ENCODE measurements at regions not wholly inside any gene's neighbourhood (a gene's known extent, or its start where the extent isn't known, plus 50 kb on each side); places are given as distances from the start of the nearest gene placed in this dataset.

- Histone ChIP-seq H4K20me1 (ENCODE audit: low read length) (no peaks in the 10 kb centered on the region), H3K4me1 (ENCODE audit: insufficient read depth, low read length) (no peaks in the 10 kb centered on the region), H3K9me2 (replicated peaks; ENCODE audit: low read length) (no peaks in the 10 kb centered on the region), H3K4me2 (ENCODE audit: low read length) (no peak overlapping the region), H3K27me3 (ENCODE audit: low read length) (no peaks in the 10 kb centered on the region), H3F3A (ENCODE audit: low read length, unreplicated experiment) (no peaks in the 10 kb centered on the region), H2AFZ (ENCODE audit: low read length) (no peak overlapping the region), H3K79me2 (ENCODE audit: low read length) (no peaks in the 10 kb centered on the region), H3K9me3 (ENCODE audit: low read length) (no peaks in the 10 kb centered on the region), H3K36me3 (ENCODE audit: low read depth, low read length) (no peaks in the 10 kb centered on the region), H3K27ac (ENCODE audit: low read length) (no peak overlapping the region), H3K4me3 (ENCODE audit: low read length) (no peak overlapping the region), H3K9ac (ENCODE audit: low read length) (no peak overlapping the region)
- no TSS peak for BruUV-seq (replicated peaks)
- ATAC-seq (no peak), DNase-seq (peak; percentile 6)
- POLR2A ChIA-PET (ENCODE audit: unreplicated experiment), result no interaction called here
- TF ChIP-seq CTCF (conservative IDR thresholded peaks at IDR 0.05; ENCODE audit: low read depth, low read length) (no peak; the same call in 1 of the 2 replicates), EZH2phosphoT487 (IDR thresholded peaks at IDR 0.05; ENCODE audit: borderline replicate concordance, low read length) (no peak), EZH2 (IDR thresholded peaks at IDR 0.05; ENCODE audit: low read length, unreplicated experiment) (no peak)
- intact Hi-C loops (cut with micrococcal nuclease), result no loop called here
- CTCF ChIA-PET, result no interaction called here
Measured at GRCh38 chr16:52861614-52862022, 191.1 kb downstream of the CHD9NB start.

- TF ChIP-seq CTCF (conservative IDR thresholded peaks at IDR 0.05; ENCODE audit: low read depth, low read length) (no peak), EZH2 (IDR thresholded peaks at IDR 0.05; ENCODE audit: low read length, unreplicated experiment) (no peak), EZH2phosphoT487 (IDR thresholded peaks at IDR 0.05; ENCODE audit: borderline replicate concordance, low read length) (no peak)
- H3K4me3 ChIP-seq (ENCODE audit: low read length), result no peak overlapping the region
- no peaks in the 10 kb centered on the region for H3K9me2 ChIP-seq (replicated peaks; ENCODE audit: low read length)
- CTCF ChIA-PET, result no interaction called here
- DNase-seq (no peak), ATAC-seq (no peak)
- intact Hi-C loops (cut with micrococcal nuclease), result no loop called here
- H3K9ac ChIP-seq (ENCODE audit: low read length), result no peak overlapping the region
- no peaks in the 10 kb centered on the region for H3K9me3 ChIP-seq (ENCODE audit: low read length)
- no peak overlapping the region for H3K27ac ChIP-seq (ENCODE audit: low read length)
- no peaks in the 10 kb centered on the region for H3K79me2 ChIP-seq (ENCODE audit: low read length)
- H3K4me2 ChIP-seq (ENCODE audit: low read length), result no peak overlapping the region
- H3K36me3 ChIP-seq (ENCODE audit: low read depth, low read length), result no peaks in the 10 kb centered on the region
- POLR2A ChIA-PET (ENCODE audit: unreplicated experiment), result no interaction called here
- no peaks in the 10 kb centered on the region for H3K27me3 ChIP-seq (ENCODE audit: low read length)
- BruUV-seq (replicated peaks), result no TSS peak
- no peak overlapping the region for H2AFZ ChIP-seq (ENCODE audit: low read length)
- no peaks in the 10 kb centered on the region for H3F3A ChIP-seq (ENCODE audit: low read length, unreplicated experiment)
- no peaks in the 10 kb centered on the region for H4K20me1 ChIP-seq (ENCODE audit: low read length)
- H3K4me1 ChIP-seq (ENCODE audit: insufficient read depth, low read length), result no peaks in the 10 kb centered on the region
Measured at GRCh38 chr16:52855463-52855862, 197.2 kb downstream of the CHD9NB start.

GRCh38 chr16:52852978-52853377 lies 199.7 kb downstream of the CHD9NB start:
- H3K4me3 ChIP-seq (ENCODE audit: low read length), result no peak overlapping the region
- BruUV-seq (replicated peaks), result no TSS peak
- ATAC-seq, result no peak
- H3K4me2 ChIP-seq (ENCODE audit: low read length), result no peak overlapping the region
- no peaks in the 10 kb centered on the region for H3K27me3 ChIP-seq (ENCODE audit: low read length)
- no peaks in the 10 kb centered on the region for H3F3A ChIP-seq (ENCODE audit: low read length, unreplicated experiment)
- no peaks in the 10 kb centered on the region for H3K9me2 ChIP-seq (replicated peaks; ENCODE audit: low read length)
- H3K27ac ChIP-seq (ENCODE audit: low read length), result no peak overlapping the region
- ChIA-PET CTCF (no interaction called here), POLR2A (ENCODE audit: unreplicated experiment) (no interaction called here)
- H3K36me3 ChIP-seq (ENCODE audit: low read depth, low read length), result no peaks in the 10 kb centered on the region
- H3K9ac ChIP-seq (ENCODE audit: low read length), result no peak overlapping the region
- H3K4me1 ChIP-seq (ENCODE audit: insufficient read depth, low read length), result no peaks in the 10 kb centered on the region
- H2AFZ ChIP-seq (ENCODE audit: low read length), result no peak overlapping the region
- intact Hi-C loops (cut with micrococcal nuclease), result no loop called here
- no peaks in the 10 kb centered on the region for H3K9me3 ChIP-seq (ENCODE audit: low read length)
- no peaks in the 10 kb centered on the region for H4K20me1 ChIP-seq (ENCODE audit: low read length)
- no peak for TF ChIP-seq CTCF (conservative IDR thresholded peaks at IDR 0.05; ENCODE audit: low read depth, low read length)
- no peak for TF ChIP-seq EZH2phosphoT487 (IDR thresholded peaks at IDR 0.05; ENCODE audit: borderline replicate concordance, low read length)
- no peak for TF ChIP-seq EZH2 (IDR thresholded peaks at IDR 0.05; ENCODE audit: low read length, unreplicated experiment)
- no peaks in the 10 kb centered on the region for H3K79me2 ChIP-seq (ENCODE audit: low read length)
- DNase-seq, result no peak

Data from PC-3 (cell line).